ENCODE measurements at regions not wholly inside any gene's neighbourhood (a gene's known extent, or its start where the extent isn't known, plus 50 kb on each side); places are given as distances from the start of the nearest gene placed in this dataset.

DNA sequence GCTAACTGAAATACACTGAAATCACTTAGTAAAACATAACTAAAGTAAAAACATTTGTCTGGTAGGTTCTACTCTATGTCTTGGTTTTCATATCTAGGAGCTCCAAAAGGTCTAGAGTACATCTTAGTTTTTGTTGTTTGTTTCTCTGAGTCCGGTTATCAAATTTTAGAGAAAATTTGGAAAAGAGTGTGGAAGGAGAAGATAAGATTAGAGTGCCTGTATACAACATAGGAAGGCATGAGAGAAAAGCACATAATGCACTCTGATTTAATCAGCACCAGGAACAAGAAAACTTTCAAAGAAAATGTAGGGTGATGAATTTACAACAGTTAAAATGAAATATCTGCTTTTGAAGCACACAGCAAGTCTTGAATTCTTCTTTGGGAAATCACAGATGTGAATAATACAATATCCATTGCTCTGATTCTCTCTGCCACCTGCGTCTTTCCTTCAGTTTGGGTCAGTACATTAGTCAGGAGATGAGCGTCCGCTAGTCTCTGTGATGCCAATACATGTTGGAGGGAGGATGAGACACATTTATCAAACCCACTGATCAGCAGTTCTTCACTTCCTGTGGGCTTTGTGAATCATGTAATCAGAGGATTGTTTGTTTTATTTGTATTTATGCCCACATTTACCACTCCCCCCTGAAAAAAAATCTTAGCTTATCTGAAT is 477.8 kb upstream of the GCFC2 start:
- TF ChIP-seq EP300 (IDR thresholded peaks at IDR 0.05) (no peak), CTCF (IDR thresholded peaks at IDR 0.05) (no peak), POLR2A (IDR thresholded peaks at IDR 0.05) (no peak)
